HEK293 (cell line): ENCODE measurements at regions not wholly inside any gene's neighbourhood (a gene's known extent, or its start where the extent isn't known, plus 50 kb on each side); places are given as distances from the start of the nearest gene placed in this dataset.

Experiments used
- CTCF ChIA-PET: fragments of 350-600 bp; formaldehyde crosslinking; extraction: SDS; loops from one replicate; lab custom pipeline; 2021; ENCODE audit warnings: antibody characterized with exemption; lab: Yijun Ruan, JAX
- POLR2A ChIA-PET: fragments of 300-600 bp; formaldehyde crosslinking; extraction: SDS; loops from one replicate; lab custom pipeline; 2020; ENCODE audit warnings: antibody characterized with exemption, inconsistent platforms; lab: Yijun Ruan, JAX
- H3K27ac ChIP-seq: fragments of 200-500 bp; sonication (Bioruptor generic); 2 replicates; pipeline ENCODE4 v1.5.1; 2014; ENCODE audit warnings: low read depth, low read length, control low read depth, inconsistent platforms; ENCODE audit errors: extremely low read depth
- H3K36me3 ChIP-seq, 2 experiments: fragments of 200-500 bp in 1 of 2; sonication (Bioruptor generic) in 1 of 2; 1 replicate in 1 of 2; 2 replicates in 1 of 2; pipeline ENCODE4 v1.5.1; 2014 to 2017; ENCODE audit warnings: inconsistent platforms in 2 of 2, low read length in 2 of 2; ENCODE audit not compliant: control insufficient read depth in 2 of 2, insufficient read depth in 1 of 2
- H3K4me1 ChIP-seq: fragments of 200-500 bp; sonication (Bioruptor generic); 2 replicates; pipeline ENCODE4 v1.5.1; 2014; ENCODE audit warnings: mild to moderate bottlenecking, low read length, inconsistent platforms; ENCODE audit not compliant: control insufficient read depth, insufficient read depth
- H3K4me3 ChIP-seq: 2 replicates; pipeline ENCODE4 v1.5.1; 2011; ENCODE audit warnings: low read depth, mild to moderate bottlenecking, control low read depth, low read length, moderate library complexity
- H3K9me3 ChIP-seq: fragments of 200-500 bp; sonication (Bioruptor generic); 2 replicates; pipeline ENCODE4 v1.5.1; 2014; ENCODE audit warnings: low read depth, low read length, inconsistent platforms; ENCODE audit not compliant: control insufficient read depth, insufficient read depth
- ATF2 ChIP-seq: fragments of 450-650 bp; formaldehyde crosslinking; IDR thresholded peaks from 2 replicates; pipeline ENCODE4 v1.5.1; 2016; ENCODE audit warnings: missing biosample characterization, missing genetic modification characterization, low read depth
- EGR2 ChIP-seq: fragments of 450-650 bp; formaldehyde crosslinking; IDR thresholded peaks from 2 replicates; pipeline ENCODE4 v1.5.1; 2016; ENCODE audit warnings: low read depth, missing biosample characterization, missing genetic modification characterization
- HIC1 ChIP-seq: fragments of 450-650 bp; formaldehyde crosslinking; IDR thresholded peaks from 2 replicates; pipeline ENCODE4 v1.5.1; 2016; ENCODE audit warnings: missing biosample characterization, missing genetic modification characterization
- MYNN ChIP-seq: fragments of 450-650 bp; formaldehyde crosslinking; IDR thresholded peaks from 2 replicates; pipeline ENCODE4 v1.5.1; 2016; ENCODE audit warnings: missing biosample characterization, missing genetic modification characterization, borderline replicate concordance
- MZF1 ChIP-seq: fragments of 450-650 bp; formaldehyde crosslinking; IDR thresholded peaks from 2 replicates; pipeline ENCODE4 v1.5.1; 2017; ENCODE audit warnings: missing biosample characterization, missing genetic modification characterization, borderline replicate concordance
- ZBTB21 ChIP-seq: fragments of 450-650 bp; formaldehyde crosslinking; IDR thresholded peaks from 2 replicates; pipeline ENCODE4 v1.5.1; 2017; ENCODE audit warnings: missing biosample characterization, missing genetic modification characterization
- ZNF148 ChIP-seq: fragments of 450-650 bp; formaldehyde crosslinking; IDR thresholded peaks from 2 replicates; pipeline ENCODE4 v1.5.0; 2017; ENCODE audit warnings: missing biosample characterization, missing genetic modification characterization, borderline replicate concordance
- ZNF16 ChIP-seq: fragments of 450-650 bp; formaldehyde crosslinking; IDR thresholded peaks from 2 replicates; pipeline ENCODE4 v1.5.1; 2016; ENCODE audit warnings: low read depth, missing biosample characterization, missing genetic modification characterization
- ZNF26 ChIP-seq: fragments of 450-650 bp; formaldehyde crosslinking; IDR thresholded peaks from 2 replicates; pipeline ENCODE4 v1.5.1; 2016; ENCODE audit warnings: missing biosample characterization, missing genetic modification characterization
- ZNF274 ChIP-seq, 2 experiments: fragments of 200-500 bp in 1 of 2; fragments of 450-650 bp in 1 of 2; sonication (Bioruptor generic) in 1 of 2; formaldehyde crosslinking in 1 of 2; IDR thresholded peaks; 2 replicates each; pipeline versions ENCODE4 v1.5.1 to v1.6.1; 2014 to 2016; ENCODE audit warnings: borderline replicate concordance in 1 of 2, inconsistent platforms in 1 of 2, low read length in 1 of 2, missing biosample characterization in 1 of 2, missing genetic modification characterization in 1 of 2
- ZNF366 ChIP-seq: fragments of 450-650 bp; formaldehyde crosslinking; conservative IDR thresholded peaks from 2 replicates; pipeline ENCODE4 v1.5.1; 2016; ENCODE audit warnings: missing biosample characterization, missing genetic modification characterization
- ZNF394 ChIP-seq: fragments of 450-650 bp; formaldehyde crosslinking; IDR thresholded peaks from 2 replicates; pipeline ENCODE4 v1.5.1; 2016; ENCODE audit warnings: missing biosample characterization, missing genetic modification characterization, mild to moderate bottlenecking, moderate library complexity, borderline replicate concordance
- ZNF404 ChIP-seq: fragments of 450-650 bp; formaldehyde crosslinking; IDR thresholded peaks from 2 replicates; pipeline ENCODE4 v1.5.1; 2017; ENCODE audit warnings: missing biosample characterization, missing genetic modification characterization
- ZNF48 ChIP-seq: fragments of 450-650 bp; formaldehyde crosslinking; IDR thresholded peaks from 2 replicates; pipeline ENCODE4 v1.5.1; 2016; ENCODE audit warnings: missing biosample characterization, missing genetic modification characterization
- ZNF510 ChIP-seq: fragments of 450-650 bp; formaldehyde crosslinking; IDR thresholded peaks from 2 replicates; pipeline ENCODE4 v1.5.1; 2018; ENCODE audit warnings: mild to moderate bottlenecking, missing genetic modification characterization, missing biosample characterization; ENCODE audit not compliant: insufficient replicate concordance
- ZNF521 ChIP-seq: fragments of 450-650 bp; formaldehyde crosslinking; IDR thresholded peaks from 2 replicates; pipeline ENCODE4 v1.5.1; 2017; ENCODE audit warnings: missing biosample characterization, mild to moderate bottlenecking, missing genetic modification characterization
- ZNF560 ChIP-seq: fragments of 450-650 bp; formaldehyde crosslinking; IDR thresholded peaks from 2 replicates; pipeline ENCODE4 v1.5.1; 2017; ENCODE audit warnings: missing biosample characterization, missing genetic modification characterization, borderline replicate concordance
- ZSCAN23 ChIP-seq: fragments of 450-650 bp; formaldehyde crosslinking; IDR thresholded peaks from 2 replicates; pipeline ENCODE4 v1.5.1; 2016; ENCODE audit warnings: missing biosample characterization, missing genetic modification characterization

- TF ChIP-seq ZNF48 (tag by site-specific recombination) (no peak), MZF1 (tag by site-specific recombination) (no peak), ZSCAN23 (tag by site-specific recombination) (no peak), EGR2 (tag by site-specific recombination) (no peak), ZNF26 (tag by site-specific recombination) (no peak), HIC1 (no peak), ZNF16 (tag by site-specific recombination) (no peak)
These were observed 204.1 kb upstream of the ZBTB20 start (continued) for GRCh38 chr3:115351193-115351592.

- POLR2A ChIA-PET, result no interaction called here
- CTCF ChIA-PET, result no interaction called here
These were observed 206.9 kb upstream of the ZBTB20 start for GRCh38 chr3:115354010-115354409.

More at GRCh38 chr3:115354010-115354409, 206.9 kb upstream of the ZBTB20 start:
- TF ChIP-seq MYNN (tag by site-specific recombination) (no peak), ZNF510 (no peak), ZNF26 (tag by site-specific recombination) (no peak), ZNF521 (tag by site-specific recombination) (no peak), ZNF560 (tag by site-specific recombination) (no peak), ZNF274 (IDR thresholded peaks at IDR 0.05; ENCODE audit: low read length) (no peak), ZNF274 (tag by site-specific recombination; IDR thresholded peaks at IDR 0.05; ENCODE audit: borderline replicate concordance) (no peak), ZNF404 (tag by site-specific recombination) (no peak), ATF2 (tag by site-specific recombination) (no peak), ZNF366 (no peak), ZNF394 (tag by site-specific recombination) (no peak), ZBTB21 (tag by site-specific recombination) (no peak), ZNF148 (tag by site-specific recombination) (no peak)
- TF ChIP-seq, all 188 proteins: peak for 0
- no peak overlapping the region for H3K27ac ChIP-seq
- H3K4me3 ChIP-seq, result no peak overlapping the region
- no peaks in the 10 kb centered on the region for H3K36me3 ChIP-seq
- H3K9me3 ChIP-seq, result no peaks in the 10 kb centered on the region
- H3K4me1 ChIP-seq, result no peaks in the 10 kb centered on the region
